Activated CD4-positive, alpha-beta T cell treated with anti-CD3 and anti-CD28 coated beads for 36 hours (primary cell): ENCODE measurements at regions not wholly inside any gene's neighbourhood (a gene's known extent, or its start where the extent isn't known, plus 50 kb on each side); places are given as distances from the start of the nearest gene placed in this dataset.

Source experiments
- ATAC-seq: fragments of 200-7000 bp; cut with Tn5 transposase; one replicate; pipeline ENCODE4 v1.10.0; 2021; ENCODE audit warnings: mild to moderate bottlenecking, moderate library complexity
- CTCF ChIA-PET: fragments of 350-600 bp; sonication (Branson Sonifier 250); formaldehyde crosslinking; loops from one replicate; lab custom pipeline; 2021; ENCODE audit warnings: antibody characterized with exemption; lab: Charles Lee
- POLR2A ChIA-PET: fragments of 350-600 bp; sonication (Branson Sonifier 250); formaldehyde crosslinking; loops from one replicate; lab custom pipeline; 2021; ENCODE audit warnings: antibody characterized with exemption, inconsistent platforms; lab: Charles Lee
- DNase-seq: peaks from one replicate; pipeline ENCODE4 v3.0.0-alpha.2; 2020
- H3K27ac Mint-ChIP-seq: one replicate; pipeline ENCODE4 v1.8.0; 2021; ENCODE audit warnings: mixed read lengths
- H3K27me3 Mint-ChIP-seq: one replicate; pipeline ENCODE4 v1.8.0; 2021; ENCODE audit warnings: mixed read lengths
- H3K36me3 Mint-ChIP-seq: one replicate; pipeline ENCODE4 v1.8.0; 2021; ENCODE audit warnings: low read depth, mixed read lengths
- H3K4me1 Mint-ChIP-seq: one replicate; pipeline ENCODE4 v1.8.0; 2021; ENCODE audit warnings: mixed read lengths
- H3K4me3 Mint-ChIP-seq: one replicate; pipeline ENCODE4 v1.8.0; 2021; ENCODE audit warnings: mild to moderate bottlenecking, moderate library complexity, mixed read lengths
- H3K9me3 Mint-ChIP-seq: one replicate; pipeline ENCODE4 v1.8.0; 2021; ENCODE audit warnings: low read depth, mixed read lengths
- intact Hi-C, 2 experiments: fragments of 100-400 bp; cut with DNase I in 1 of 2; cut with micrococcal nuclease in 1 of 2; formaldehyde crosslinking; loops; one replicate each; pipeline versions ENCODE4 v1.14.2 to v1.15.1; 2022 to 2024; cut with DNase I, micrococcal nuclease

DNA sequence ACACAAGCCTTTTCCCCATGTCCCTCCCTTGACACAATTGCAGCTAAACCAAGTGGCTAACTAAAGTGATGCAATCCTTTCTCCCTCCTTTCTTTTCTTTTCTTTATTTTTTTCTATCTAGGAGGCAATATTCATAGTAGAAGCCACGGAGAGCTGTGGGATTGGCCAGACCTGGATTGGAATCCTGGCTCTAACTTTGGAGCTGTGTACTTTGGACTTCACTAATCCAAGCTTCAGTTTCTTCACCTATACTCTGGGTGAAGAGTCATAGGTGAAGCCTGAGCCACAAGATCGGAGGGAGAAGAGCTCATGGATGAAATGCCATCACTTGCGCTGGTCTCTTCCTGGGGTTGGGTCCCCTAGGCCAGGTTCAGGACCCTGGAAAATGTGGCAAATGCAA lies 177.2 kb downstream of the IRX5 start:
- CTCF ChIA-PET, result no interaction called here

DNA sequence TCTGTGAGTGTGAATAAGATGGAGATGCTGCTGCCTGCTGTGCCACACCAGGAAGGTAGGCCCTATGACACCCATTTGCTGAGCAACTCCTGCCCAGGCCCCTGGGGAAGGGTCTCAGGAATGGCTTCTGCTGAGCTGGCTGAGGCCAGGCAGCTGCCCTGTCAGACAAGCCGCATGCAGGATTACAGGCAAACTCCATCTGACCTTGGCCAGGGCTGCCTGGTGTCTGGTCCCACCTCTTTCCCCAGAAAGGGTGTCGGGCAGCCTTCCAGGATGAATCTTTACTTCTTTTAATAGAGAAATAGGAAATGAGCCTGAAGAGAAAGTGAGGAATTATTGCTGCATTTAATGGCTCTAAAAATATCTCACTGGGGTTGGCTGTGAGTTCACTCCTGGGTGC lies 182.5 kb downstream of the IRX5 start:
- ATAC-seq (no peak), DNase-seq (no peak)
- Mint-ChIP-seq H3K4me1 (no peaks in the 10 kb centered on the region), H3K27me3 (peaks cover 3% of the 10 kb centered on the region), H3K36me3 (no peaks in the 10 kb centered on the region), H3K27ac (no peak overlapping the region), H3K4me3 (no peak overlapping the region), H3K9me3 (no peaks in the 10 kb centered on the region)
- ChIA-PET POLR2A (no interaction called here), CTCF (no interaction called here)
- intact Hi-C loops, result no loop called here

More for the DNA sequence above, 177.2 kb downstream of the IRX5 start:
- ATAC-seq (no peak), DNase-seq (no peak)
- no peak overlapping the region for H3K27ac Mint-ChIP-seq
- no peaks in the 10 kb centered on the region for H3K36me3 Mint-ChIP-seq
- H3K4me3 Mint-ChIP-seq, result no peak overlapping the region
- POLR2A ChIA-PET, result no interaction called here
- H3K9me3 Mint-ChIP-seq, result no peaks in the 10 kb centered on the region
- intact Hi-C loops, result no loop called here
- peaks cover 3% of the 10 kb centered on the region for H3K27me3 Mint-ChIP-seq
- H3K4me1 Mint-ChIP-seq, result no peaks in the 10 kb centered on the region

DNA sequence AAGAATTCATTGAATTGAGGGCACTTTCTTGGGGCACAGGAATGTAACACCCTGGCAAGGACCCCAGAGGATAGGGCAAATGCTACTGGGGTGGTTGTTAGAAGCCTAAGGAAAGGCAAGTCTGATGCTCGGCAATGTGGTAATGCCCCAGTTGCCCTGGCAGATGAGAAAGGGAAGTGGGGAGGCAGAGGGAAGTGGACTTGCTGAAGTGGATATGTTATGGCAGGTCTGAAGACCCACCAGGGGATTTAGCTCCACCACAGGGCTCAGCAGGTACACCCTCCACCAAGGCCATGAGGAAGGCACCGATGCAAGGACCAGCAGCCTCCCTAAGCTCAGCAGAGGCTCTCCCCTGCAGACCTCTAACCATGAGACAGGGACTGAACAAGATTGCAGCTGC lies 184.8 kb downstream of the IRX5 start:
- CTCF ChIA-PET, result interaction anchor here (0.7 kb wide), 1 partner anchor 176 kb away, joined by 3 read pairs; no protein-coding TSS in a partner anchor
- Mint-ChIP-seq H3K27me3 (peaks cover 3% of the 10 kb centered on the region), H3K27ac (no peak overlapping the region), H3K36me3 (no peaks in the 10 kb centered on the region), H3K9me3 (no peaks in the 10 kb centered on the region), H3K4me1 (no peaks in the 10 kb centered on the region), H3K4me3 (no peak overlapping the region)
- intact Hi-C loops, result no loop called here
- POLR2A ChIA-PET, result no interaction called here
- DNase-seq (no peak), ATAC-seq (no peak)

DNA sequence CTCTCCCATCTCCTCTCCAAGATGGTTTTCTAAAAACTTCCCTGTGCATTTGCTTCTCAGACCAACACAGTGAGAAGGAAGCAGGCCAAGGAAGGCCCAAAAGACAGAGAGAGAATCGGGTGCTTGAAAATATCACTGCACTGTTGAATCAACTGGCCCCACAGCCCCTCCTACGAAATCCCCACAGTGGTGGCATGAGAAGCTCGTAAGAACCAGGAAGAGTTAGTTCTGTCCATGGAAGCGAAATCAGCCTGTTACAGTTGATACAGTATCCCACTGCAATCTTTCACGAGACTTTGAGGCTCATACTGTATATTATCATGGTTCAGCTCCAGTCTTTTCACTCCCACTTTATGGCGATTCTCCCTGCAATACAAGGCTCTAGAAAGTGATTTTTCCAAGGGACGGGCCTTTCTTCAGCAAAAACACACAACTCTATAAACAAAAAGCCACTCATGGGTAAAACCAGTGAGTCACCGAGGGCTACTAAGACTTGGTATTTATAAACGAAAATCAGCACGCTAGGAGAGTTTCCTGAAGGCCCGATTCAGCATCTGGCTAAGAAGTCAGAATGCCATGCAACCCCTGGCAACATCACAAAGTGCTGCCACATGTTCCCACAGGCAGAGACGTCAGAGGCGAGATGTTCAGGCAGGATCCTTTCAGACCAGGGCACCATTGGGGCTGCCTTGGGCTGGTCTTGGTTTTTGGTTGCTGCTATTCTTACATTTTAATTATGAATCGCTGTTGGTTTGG lies 185.7 kb downstream of the IRX5 start:
- no peak overlapping the region for H3K27ac Mint-ChIP-seq
- H3K4me1 Mint-ChIP-seq, result no peaks in the 10 kb centered on the region
- ATAC-seq (no peak), DNase-seq (no peak)
- POLR2A ChIA-PET, result no interaction called here
- intact Hi-C loops, result no loop called here
- no peaks in the 10 kb centered on the region for H3K9me3 Mint-ChIP-seq
- H3K4me3 Mint-ChIP-seq, result no peak overlapping the region
- peaks cover 3% of the 10 kb centered on the region for H3K27me3 Mint-ChIP-seq
- CTCF ChIA-PET, result no interaction called here
- H3K36me3 Mint-ChIP-seq, result no peaks in the 10 kb centered on the region

DNA sequence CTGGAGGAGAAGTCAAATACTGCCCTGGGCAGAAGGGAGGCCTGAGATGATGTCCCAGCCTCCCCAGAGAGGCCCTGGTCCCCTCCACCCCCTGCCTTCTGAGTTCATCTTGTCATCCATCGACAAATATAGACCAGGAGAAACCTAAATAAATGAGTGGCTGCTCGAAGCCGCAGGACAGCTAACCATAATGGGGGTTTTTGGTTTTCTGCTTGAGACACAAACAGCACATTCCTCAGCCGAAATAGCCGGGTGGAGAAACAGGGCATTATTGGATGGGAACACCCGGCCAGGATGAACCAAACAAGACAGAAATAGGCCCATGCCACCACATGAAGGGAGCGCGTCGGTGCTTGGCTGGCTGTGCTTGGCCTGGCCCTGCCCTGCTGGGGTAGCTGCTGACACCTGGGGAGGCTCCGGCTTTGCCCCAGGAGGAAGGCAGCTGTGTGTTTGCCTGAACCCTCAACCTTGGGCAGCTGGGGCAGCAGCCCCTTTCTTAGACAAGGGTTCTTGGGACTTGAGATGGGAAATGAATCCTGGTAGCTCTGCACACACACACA lies 188.1 kb downstream of the IRX5 start:
- no peak for DNase-seq
- H3K27ac Mint-ChIP-seq, result no peak overlapping the region
- CTCF ChIA-PET, result no interaction called here

DNA sequence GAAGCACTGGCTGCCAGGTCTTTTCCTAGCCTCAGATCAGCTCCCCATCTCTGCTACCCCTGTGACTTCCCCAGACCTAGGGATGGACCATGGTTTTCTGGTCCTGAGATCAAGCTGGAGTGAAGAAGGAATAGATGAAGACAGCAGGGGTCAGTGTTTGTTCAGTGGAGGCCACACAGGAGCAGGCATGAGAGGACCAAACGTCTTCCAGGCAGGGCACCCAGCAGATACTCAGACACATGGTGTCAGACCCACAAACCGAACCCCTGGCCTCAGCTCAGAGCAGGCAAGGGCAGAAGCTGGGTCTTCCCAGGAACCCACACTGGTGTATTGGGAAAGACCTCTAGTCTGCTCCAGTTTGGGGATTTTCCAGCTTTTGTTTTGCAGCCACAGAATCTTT lies 189.7 kb downstream of the IRX5 start:
- no peaks in the 10 kb centered on the region for H3K4me1 Mint-ChIP-seq
- H3K27me3 Mint-ChIP-seq, result no peaks in the 10 kb centered on the region
- POLR2A ChIA-PET, result no interaction called here
- ATAC-seq (no peak), DNase-seq (no peak)
- CTCF ChIA-PET, result no interaction called here
- no peak overlapping the region for H3K27ac Mint-ChIP-seq
- H3K9me3 Mint-ChIP-seq, result peaks cover 5% of the 10 kb centered on the region
- no peak overlapping the region for H3K4me3 Mint-ChIP-seq
- no peaks in the 10 kb centered on the region for H3K36me3 Mint-ChIP-seq
- intact Hi-C loops, result no loop called here

More for the DNA sequence above, 188.1 kb downstream of the IRX5 start:
- intact Hi-C loops, result no loop called here
- Mint-ChIP-seq H3K4me1 (no peaks in the 10 kb centered on the region), H3K27me3 (no peaks in the 10 kb centered on the region), H3K36me3 (no peaks in the 10 kb centered on the region), H3K9me3 (peaks cover 5% of the 10 kb centered on the region), H3K4me3 (no peak overlapping the region)
- ATAC-seq, result no peak
- POLR2A ChIA-PET, result no interaction called here

DNA sequence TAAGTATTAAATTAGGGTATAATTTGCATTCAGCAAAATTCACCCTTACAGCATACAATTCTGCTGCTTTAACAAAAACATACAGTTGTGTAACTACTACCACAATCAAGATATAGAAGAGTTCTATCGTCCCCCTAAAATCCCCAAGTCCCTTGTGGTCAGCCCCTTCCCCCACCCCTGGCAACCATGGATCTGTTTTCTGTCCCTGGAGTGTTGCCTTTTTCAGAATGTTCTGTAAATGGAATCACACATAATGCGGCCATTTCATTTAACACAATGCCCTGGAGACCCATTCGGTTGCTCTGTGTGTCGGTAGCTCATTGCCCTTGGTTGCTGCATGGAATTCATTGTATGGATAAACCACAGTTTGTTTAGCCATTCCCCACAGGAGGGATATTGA lies 190.2 kb downstream of the IRX5 start:
- H3K36me3 Mint-ChIP-seq, result no peaks in the 10 kb centered on the region
- H3K27me3 Mint-ChIP-seq, result no peaks in the 10 kb centered on the region
- peaks cover 5% of the 10 kb centered on the region for H3K9me3 Mint-ChIP-seq
- POLR2A ChIA-PET, result no interaction called here
- CTCF ChIA-PET, result no interaction called here
- H3K4me1 Mint-ChIP-seq, result no peaks in the 10 kb centered on the region
- DNase-seq, result no peak
- intact Hi-C loops, result no loop called here
- H3K4me3 Mint-ChIP-seq, result no peak overlapping the region
- ATAC-seq, result no peak
- no peak overlapping the region for H3K27ac Mint-ChIP-seq

DNA sequence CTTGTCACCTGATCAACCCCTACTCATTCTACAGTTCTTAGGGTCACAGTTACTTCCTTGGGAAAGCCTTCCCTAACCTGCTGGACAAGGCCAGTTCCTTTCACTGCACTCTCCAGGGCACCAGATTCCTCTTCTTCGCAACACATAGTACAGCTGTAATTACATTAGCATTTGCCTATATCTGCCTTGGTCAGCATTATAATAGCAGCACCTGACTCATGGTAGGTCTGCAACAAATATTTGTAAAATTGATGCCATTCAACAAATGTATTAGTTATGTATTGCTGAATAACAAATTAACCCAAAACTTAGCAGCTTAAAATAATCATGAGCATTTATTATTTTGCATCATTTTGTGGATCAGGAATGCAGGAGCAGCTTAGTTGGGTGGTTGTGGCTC lies 193.0 kb downstream of the IRX5 start:
- Mint-ChIP-seq H3K27me3 (no peaks in the 10 kb centered on the region), H3K4me1 (no peaks in the 10 kb centered on the region), H3K9me3 (peaks cover 5% of the 10 kb centered on the region), H3K36me3 (no peaks in the 10 kb centered on the region), H3K4me3 (no peak overlapping the region), H3K27ac (no peak overlapping the region)
- POLR2A ChIA-PET, result no interaction called here
- intact Hi-C loops, result no loop called here
- CTCF ChIA-PET, result no interaction called here
- DNase-seq, result no peak
- ATAC-seq, result no peak

DNA sequence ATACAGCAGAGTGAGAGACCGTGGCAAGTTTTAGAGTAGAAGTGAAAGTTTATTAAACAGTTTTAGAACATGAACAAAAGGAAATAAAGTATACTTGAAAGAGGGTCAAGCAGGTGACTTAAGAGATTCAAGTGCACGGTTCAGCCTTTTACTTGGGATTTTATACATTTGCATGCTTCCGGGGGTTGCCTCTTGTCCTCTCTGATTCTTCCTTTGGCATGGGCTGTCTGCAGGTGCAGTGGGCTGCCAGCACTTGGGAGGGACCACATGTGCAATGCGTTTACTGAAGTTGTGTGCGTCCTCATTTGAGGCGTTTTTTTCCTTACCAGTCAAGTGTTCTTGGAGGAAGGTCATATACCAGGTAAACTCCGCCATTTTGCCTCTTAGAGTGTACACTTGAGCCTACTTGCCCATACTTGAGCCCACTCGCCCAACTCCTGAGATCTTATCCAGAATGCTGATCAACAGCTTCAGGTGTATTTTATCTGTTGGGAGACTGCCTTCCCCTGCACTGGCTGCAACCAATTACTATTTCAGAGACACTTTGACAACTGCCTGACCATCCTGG lies 195.2 kb downstream of the IRX5 start:
- ChIA-PET POLR2A (no interaction called here), CTCF (no interaction called here)
- H3K9me3 Mint-ChIP-seq, result peaks cover 5% of the 10 kb centered on the region
- intact Hi-C loops, result no loop called here
- no peak overlapping the region for H3K27ac Mint-ChIP-seq
- H3K4me3 Mint-ChIP-seq, result no peak overlapping the region
- H3K36me3 Mint-ChIP-seq, result no peaks in the 10 kb centered on the region
- no peaks in the 10 kb centered on the region for H3K4me1 Mint-ChIP-seq
- DNase-seq (no peak), ATAC-seq (no peak)
- no peaks in the 10 kb centered on the region for H3K27me3 Mint-ChIP-seq

DNA sequence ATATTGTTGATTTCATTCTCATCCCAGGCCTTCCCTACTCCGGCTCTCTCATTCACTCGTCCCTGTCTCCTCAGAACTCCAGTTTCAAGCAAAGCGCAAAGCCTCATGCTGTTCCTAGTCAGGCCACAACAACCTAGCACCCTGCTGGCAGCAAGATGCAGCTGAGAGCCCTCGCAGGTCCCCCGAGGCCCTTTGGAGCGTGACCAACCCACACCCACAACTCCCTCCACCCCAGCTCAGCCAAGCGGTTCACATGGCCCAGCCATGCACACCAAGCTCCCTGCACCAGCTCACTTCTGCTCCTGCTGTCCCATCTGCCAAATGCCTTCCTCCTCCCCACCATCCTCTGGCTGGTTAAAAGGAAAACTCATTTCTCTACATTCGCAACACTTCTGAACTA lies 195.8 kb downstream of the IRX5 start:
- Mint-ChIP-seq H3K4me1 (no peaks in the 10 kb centered on the region), H3K27me3 (no peaks in the 10 kb centered on the region), H3K9me3 (peaks cover 5% of the 10 kb centered on the region), H3K36me3 (no peaks in the 10 kb centered on the region), H3K27ac (no peak overlapping the region), H3K4me3 (no peak overlapping the region)
- ChIA-PET POLR2A (no interaction called here), CTCF (no interaction called here)
- intact Hi-C loops, result no loop called here
- no peak for ATAC-seq
- no peak for DNase-seq

DNA sequence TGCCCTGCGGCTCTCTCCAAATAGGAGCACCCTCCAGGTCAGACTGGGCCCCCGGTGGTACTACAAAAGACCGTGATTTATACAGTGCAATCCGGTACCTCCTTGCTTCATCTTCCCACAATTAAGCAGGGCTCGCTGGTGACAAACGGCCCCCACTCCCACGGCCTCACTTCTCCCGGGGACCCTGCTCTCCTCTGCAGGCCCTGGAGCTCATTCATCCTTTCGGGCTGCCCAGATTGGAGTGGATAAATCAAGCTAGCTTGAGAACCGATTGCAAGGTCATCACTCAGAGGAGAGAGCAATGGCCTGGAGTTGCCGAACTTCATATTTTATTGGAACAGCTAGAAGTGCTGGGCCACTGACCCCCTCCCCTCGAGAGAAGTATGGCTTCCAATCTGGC lies 193.5 kb upstream of the IRX6 start:
- Mint-ChIP-seq H3K36me3 (no peaks in the 10 kb centered on the region), H3K27me3 (no peaks in the 10 kb centered on the region), H3K9me3 (no peaks in the 10 kb centered on the region), H3K4me1 (no peaks in the 10 kb centered on the region), H3K4me3 (no peak overlapping the region), H3K27ac (no peak overlapping the region)
- DNase-seq (no peak), ATAC-seq (no peak)
- CTCF ChIA-PET, result interaction anchor here (0.6 kb wide), 1 partner anchor 146 kb away, joined by 3 read pairs; no protein-coding TSS in a partner anchor
- intact Hi-C loops, result no loop called here
- POLR2A ChIA-PET, result no interaction called here

DNA sequence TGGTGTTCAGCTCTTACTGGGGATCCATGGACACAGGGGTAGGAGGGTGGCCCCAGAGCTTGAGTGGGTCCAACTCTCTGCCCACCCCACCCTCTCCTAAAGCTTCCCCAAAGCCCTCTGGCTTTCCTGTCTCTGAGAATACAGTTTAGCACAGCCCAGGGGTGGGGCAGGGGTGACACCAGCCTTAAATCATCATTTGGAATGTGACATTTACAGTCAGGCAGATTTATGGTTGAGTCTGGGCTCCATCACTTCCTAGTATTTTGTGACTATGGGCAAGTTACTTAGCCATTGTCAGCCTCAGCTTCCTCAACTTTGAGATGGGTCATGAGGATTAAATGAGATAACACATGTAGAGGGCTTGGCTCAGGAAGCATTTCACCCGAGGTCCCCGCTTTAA lies 193.1 kb upstream of the IRX6 start:
- CTCF ChIA-PET, result interaction anchor here (0.6 kb wide), 1 partner anchor 146 kb away, joined by 3 read pairs; no protein-coding TSS in a partner anchor
- Mint-ChIP-seq H3K4me3 (no peak overlapping the region), H3K27me3 (no peaks in the 10 kb centered on the region), H3K4me1 (no peaks in the 10 kb centered on the region), H3K36me3 (no peaks in the 10 kb centered on the region), H3K27ac (no peak overlapping the region), H3K9me3 (no peaks in the 10 kb centered on the region)
- no peak for DNase-seq
- ATAC-seq, result no peak
- POLR2A ChIA-PET, result no interaction called here
- intact Hi-C loops, result no loop called here
